SK-N-SH (cell line): ENCODE measurements at regions not wholly inside any gene's neighbourhood (a gene's known extent, or its start where the extent isn't known, plus 50 kb on each side); places are given as distances from the start of the nearest gene placed in this dataset.

Experiments used
- CTCF ChIA-PET: fragments of 300-600, 350-600 bp; formaldehyde crosslinking; extraction: SDS; loops from one replicate; lab custom pipeline; 2021; lab: Yijun Ruan, JAX
- POLR2A ChIA-PET: fragments of 350-600 bp; sonication (Branson Sonifier 250); formaldehyde crosslinking; extraction: SDS; loops from one replicate; lab custom pipeline; 2020; ENCODE audit warnings: antibody characterized with exemption, inconsistent platforms; lab: Yijun Ruan, JAX
- DNase-seq: peaks from one replicate; pipeline ENCODE4 v3.0.0; 2012
- H2AFZ ChIP-seq: fragments of 200-600 bp; sonication (generic); 2 replicates; pipeline ENCODE4 v1.8.1; 2016; ENCODE audit warnings: antibody characterized with exemption, mild to moderate bottlenecking, low read depth
- H3F3A ChIP-seq: fragments of 200-600 bp; sonication (generic); replicated peaks from 2 replicates; pipeline ENCODE3; 2016; ENCODE audit warnings: antibody characterized with exemption, mild to moderate bottlenecking; ENCODE audit not compliant: insufficient read depth
- H3K27ac ChIP-seq, 2 experiments: fragments of 200-500 bp in 1 of 2; fragments of 200-600 bp in 1 of 2; sonication (Bioruptor generic) in 1 of 2; sonication (generic), shearing (Covaris generic) in 1 of 2; 2 replicates each; pipeline versions ENCODE4 v1.5.1 to v1.6.1; 2014 to 2016; ENCODE audit warnings: low read depth in 2 of 2, inconsistent platforms in 1 of 2, low read length in 1 of 2, mild to moderate bottlenecking in 1 of 2, mixed read lengths in 1 of 2
- H3K27me3 ChIP-seq: fragments of 200-600 bp; sonication (generic), shearing (Covaris generic); 2 replicates; pipeline ENCODE4 v1.6.1; 2016; ENCODE audit warnings: mixed run types; ENCODE audit not compliant: insufficient read depth
- H3K36me3 ChIP-seq, 2 experiments: fragments of 200-500 bp in 1 of 2; fragments of 200-600 bp in 1 of 2; sonication (Bioruptor generic) in 1 of 2; sonication (generic) in 1 of 2; replicated peaks in 1 of 2; 2 replicates each; pipeline versions ENCODE3 to v1.5.1; 2014 to 2016; ENCODE audit warnings: low read length in 1 of 2, mild to moderate bottlenecking in 1 of 2; ENCODE audit not compliant: insufficient read depth in 2 of 2, control insufficient read depth in 1 of 2
- H3K4me1 ChIP-seq, 2 experiments: fragments of 200-500 bp in 1 of 2; fragments of 200-600 bp in 1 of 2; sonication (Bioruptor generic) in 1 of 2; sonication (generic), shearing (Covaris generic) in 1 of 2; 2 replicates each; pipeline versions ENCODE4 v1.5.1 to v1.6.1; 2014 to 2016; ENCODE audit warnings: low read depth in 1 of 2, low read length in 1 of 2, mixed run types in 1 of 2; ENCODE audit not compliant: insufficient read depth in 2 of 2, control insufficient read depth in 1 of 2
- H3K4me2 ChIP-seq: fragments of 200-600 bp; sonication (generic), shearing (Covaris generic); 2 replicates; pipeline ENCODE4 v1.6.1; 2017; ENCODE audit warnings: mixed run types
- H3K4me3 ChIP-seq, 2 experiments: fragments of 200-500 bp in 1 of 2; fragments of 200-600 bp in 1 of 2; sonication (Bioruptor generic) in 1 of 2; sonication (generic), shearing (Covaris generic) in 1 of 2; 2 replicates each; pipeline versions ENCODE4 v1.5.1 to v1.8.1; 2014 to 2016; ENCODE audit warnings: low read depth in 2 of 2, inconsistent platforms in 1 of 2, low read length in 1 of 2, mild to moderate bottlenecking in 1 of 2, mixed read lengths in 1 of 2, moderate library complexity in 1 of 2
- H3K79me2 ChIP-seq: fragments of 200-600 bp; sonication (generic); 2 replicates; pipeline ENCODE4 v1.8.1; 2017; ENCODE audit warnings: mild to moderate bottlenecking; ENCODE audit not compliant: insufficient read depth
- H3K9ac ChIP-seq: fragments of 200-600 bp; sonication (generic); 2 replicates; pipeline ENCODE4 v1.6.1; 2017; ENCODE audit warnings: mixed run types
- H3K9me2 ChIP-seq: fragments of 200-600 bp; sonication (generic); 2 replicates; pipeline ENCODE4 v1.6.1; 2017; ENCODE audit warnings: mixed run types
- H3K9me3 ChIP-seq: fragments of 200-600 bp; sonication (generic); 2 replicates; pipeline ENCODE4 v1.6.1; 2017; ENCODE audit warnings: mixed run types, mild to moderate bottlenecking, moderate library complexity
- H4K20me1 ChIP-seq: fragments of 200-600 bp; sonication (generic); 2 replicates; pipeline ENCODE4 v1.6.1; 2017; ENCODE audit warnings: mild to moderate bottlenecking, mixed run types; ENCODE audit not compliant: insufficient read depth
- CHD2 ChIP-seq: fragments of 150-350 bp; IDR thresholded peaks from 2 replicates; pipeline ENCODE4 v1.6.1; 2018; ENCODE audit warnings: low read length; ENCODE audit not compliant: partially characterized antibody
- EP300 ChIP-seq, 2 experiments: IDR thresholded peaks; 2 replicates each; pipeline versions ENCODE4 v1.4.0 to v1.6.1; 2012; ENCODE audit warnings: borderline replicate concordance in 1 of 2, low read depth in 1 of 2, low read length in 1 of 2
- EZH2phosphoT487 ChIP-seq: fragments of 200-600 bp; sonication (generic); IDR thresholded peaks from 2 replicates; pipeline ENCODE4 v1.6.1; 2017; ENCODE audit warnings: low read depth, mixed run types, mild to moderate bottlenecking, antibody characterized with exemption, moderate library complexity, borderline replicate concordance
- FOSL2 ChIP-seq: IDR thresholded peaks from 2 replicates; pipeline ENCODE4 v1.4.0; 2012; ENCODE audit warnings: low read depth, mild to moderate bottlenecking, moderate library complexity, borderline replicate concordance
- FOXJ3 ChIP-seq: sonication (generic); formaldehyde crosslinking; IDR thresholded peaks from 2 replicates; pipeline ENCODE4 v1.5.1; 2020; ENCODE audit warnings: mild to moderate bottlenecking, missing genetic modification reagents
- GABPA ChIP-seq: IDR thresholded peaks from 2 replicates; pipeline ENCODE4 v1.4.0; 2012; ENCODE audit warnings: low read depth, mild to moderate bottlenecking
- GATA2 ChIP-seq: sonication (generic); formaldehyde crosslinking; IDR thresholded peaks from 2 replicates; pipeline ENCODE4 v1.5.0; 2020; ENCODE audit warnings: mild to moderate bottlenecking, missing genetic modification reagents
- JUND ChIP-seq: IDR thresholded peaks from 2 replicates; pipeline ENCODE4 v1.4.0; 2012
- MEF2A ChIP-seq: IDR thresholded peaks from 2 replicates; pipeline ENCODE4 v1.4.0; 2012; ENCODE audit warnings: low read depth, borderline replicate concordance
- NRF1 ChIP-seq: IDR thresholded peaks from 2 replicates; pipeline ENCODE4 v1.6.1; 2012; ENCODE audit warnings: low read depth, mild to moderate bottlenecking, low read length
- RCOR1 ChIP-seq: fragments of 150-350 bp; IDR thresholded peaks from 2 replicates; pipeline ENCODE4 v1.6.1; 2017; ENCODE audit warnings: antibody characterized with exemption, low read length
- REST ChIP-seq: IDR thresholded peaks from 2 replicates; pipeline ENCODE4 v1.6.1; 2012; ENCODE audit warnings: mild to moderate bottlenecking, low read depth, low read length, moderate library complexity
- SMC3 ChIP-seq: IDR thresholded peaks from 2 replicates; pipeline ENCODE4 v1.6.1; 2012; ENCODE audit warnings: low read depth, low read length, improper control_type of control experiment
- WGBS: methylation state at CpG from one replicate; pipeline ENCODE4 v1.1.6; 2017; ENCODE audit warnings: low lambda C conversion rate; 5-methylcytosine and 5-hydroxymethylcytosine counted together
- TF ChIP-seq, protein P1 (sequence below): fragments of 200-600 bp; sonication (generic); IDR thresholded peaks from 2 replicates; pipeline ENCODE4 v1.6.1; 2017; ENCODE audit warnings: antibody characterized with exemption, mild to moderate bottlenecking, moderate library complexity
- TF ChIP-seq, protein P2 (sequence below): IDR thresholded peaks from 2 replicates; pipeline ENCODE4 v1.4.0; 2012; ENCODE audit warnings: low read depth, borderline replicate concordance
- TF ChIP-seq, protein P3 (sequence below): fragments of 150-350 bp; IDR thresholded peaks from 2 replicates; pipeline ENCODE4 v1.6.1; 2016; ENCODE audit warnings: mild to moderate bottlenecking, low read depth, low read length
- TF ChIP-seq, protein P4 (sequence below): IDR thresholded peaks from 2 replicates; pipeline ENCODE4; 2012

- ChIA-PET POLR2A (no interaction called here), CTCF (no interaction called here)
- no peak for DNase-seq
- Histone ChIP-seq H3K36me3 (no peaks in the 10 kb centered on the region), H3K27me3 (no peaks in the 10 kb centered on the region), H3K9me3 (no peaks in the 10 kb centered on the region), H3K4me3 (no peak overlapping the region), H3F3A (no peaks in the 10 kb centered on the region), H2AFZ (no peak overlapping the region), H3K4me1 (no peaks in the 10 kb centered on the region; a peak in 1 of 4 replicates), H3K79me2 (no peaks in the 10 kb centered on the region), H3K27ac (no peak overlapping the region), H4K20me1 (no peaks in the 10 kb centered on the region), H3K4me2 (no peak overlapping the region), H3K9ac (no peak overlapping the region), H3K9me2 (no peaks in the 10 kb centered on the region)
- 43% methylated on average over 4 of the region's 4 CpGs for WGBS
- no peak for TF ChIP-seq NRF1
- TF ChIP-seq MEF2A = no peak
These were observed 2033.8 kb upstream of the WWC1 start for GRCh38 chr5:166257661-166258060.

DNA sequence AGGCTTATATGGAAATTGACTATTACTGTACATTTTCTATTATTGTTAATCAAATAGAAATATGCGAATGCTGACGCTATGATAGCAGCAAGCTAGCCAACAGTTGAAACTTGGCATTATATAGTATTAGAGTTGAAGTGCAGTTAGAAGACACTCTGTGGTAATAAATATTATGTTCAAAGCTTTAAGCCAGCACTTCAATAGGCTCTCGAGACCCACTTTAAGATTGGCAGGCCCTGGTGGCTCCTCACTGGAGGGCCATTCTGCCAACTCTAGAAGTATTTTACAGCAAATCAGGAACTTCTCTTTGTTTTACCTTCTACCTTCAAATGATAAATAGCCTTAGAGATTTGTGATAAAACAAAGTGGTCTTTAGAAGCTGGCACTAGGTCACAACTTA, 2029.0 kb upstream of the WWC1 start:
- Histone ChIP-seq H3K9me2 (no peaks in the 10 kb centered on the region), H3K36me3 (no peaks in the 10 kb centered on the region), H3K4me2 (no peak overlapping the region), H3K79me2 (no peaks in the 10 kb centered on the region), H3K4me1 (no peaks in the 10 kb centered on the region), H3K9ac (no peak overlapping the region), H3K4me3 (no peak overlapping the region), H4K20me1 (no peaks in the 10 kb centered on the region), H3K27me3 (no peaks in the 10 kb centered on the region), H2AFZ (no peak overlapping the region), H3K9me3 (no peaks in the 10 kb centered on the region), H3K27ac (no peak overlapping the region), H3F3A (no peaks in the 10 kb centered on the region)
- TF ChIP-seq JUND = no peak
- TF ChIP-seq MEF2A = no peak
- no peak for TF ChIP-seq CHD2
- TF ChIP-seq GABPA = no peak
- no peak for TF ChIP-seq REST
- TF ChIP-seq, protein P1, sequence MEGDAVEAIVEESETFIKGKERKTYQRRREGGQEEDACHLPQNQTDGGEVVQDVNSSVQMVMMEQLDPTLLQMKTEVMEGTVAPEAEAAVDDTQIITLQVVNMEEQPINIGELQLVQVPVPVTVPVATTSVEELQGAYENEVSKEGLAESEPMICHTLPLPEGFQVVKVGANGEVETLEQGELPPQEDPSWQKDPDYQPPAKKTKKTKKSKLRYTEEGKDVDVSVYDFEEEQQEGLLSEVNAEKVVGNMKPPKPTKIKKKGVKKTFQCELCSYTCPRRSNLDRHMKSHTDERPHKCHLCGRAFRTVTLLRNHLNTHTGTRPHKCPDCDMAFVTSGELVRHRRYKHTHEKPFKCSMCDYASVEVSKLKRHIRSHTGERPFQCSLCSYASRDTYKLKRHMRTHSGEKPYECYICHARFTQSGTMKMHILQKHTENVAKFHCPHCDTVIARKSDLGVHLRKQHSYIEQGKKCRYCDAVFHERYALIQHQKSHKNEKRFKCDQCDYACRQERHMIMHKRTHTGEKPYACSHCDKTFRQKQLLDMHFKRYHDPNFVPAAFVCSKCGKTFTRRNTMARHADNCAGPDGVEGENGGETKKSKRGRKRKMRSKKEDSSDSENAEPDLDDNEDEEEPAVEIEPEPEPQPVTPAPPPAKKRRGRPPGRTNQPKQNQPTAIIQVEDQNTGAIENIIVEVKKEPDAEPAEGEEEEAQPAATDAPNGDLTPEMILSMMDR = no peak
- no peak for TF ChIP-seq FOSL2
- no peak for TF ChIP-seq EP300 (IDR thresholded peaks at IDR 0.05; ENCODE audit: borderline replicate concordance in 1 of 2, low read depth in 1 of 2, low read length in 1 of 2)
- no peak for TF ChIP-seq FOXJ3 (CRISPR knock-in tag)
- no peak for TF ChIP-seq SMC3
- TF ChIP-seq, protein P2, sequence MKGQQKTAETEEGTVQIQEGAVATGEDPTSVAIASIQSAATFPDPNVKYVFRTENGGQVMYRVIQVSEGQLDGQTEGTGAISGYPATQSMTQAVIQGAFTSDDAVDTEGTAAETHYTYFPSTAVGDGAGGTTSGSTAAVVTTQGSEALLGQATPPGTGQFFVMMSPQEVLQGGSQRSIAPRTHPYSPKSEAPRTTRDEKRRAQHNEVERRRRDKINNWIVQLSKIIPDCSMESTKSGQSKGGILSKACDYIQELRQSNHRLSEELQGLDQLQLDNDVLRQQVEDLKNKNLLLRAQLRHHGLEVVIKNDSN = no peak
- TF ChIP-seq, protein P3, sequence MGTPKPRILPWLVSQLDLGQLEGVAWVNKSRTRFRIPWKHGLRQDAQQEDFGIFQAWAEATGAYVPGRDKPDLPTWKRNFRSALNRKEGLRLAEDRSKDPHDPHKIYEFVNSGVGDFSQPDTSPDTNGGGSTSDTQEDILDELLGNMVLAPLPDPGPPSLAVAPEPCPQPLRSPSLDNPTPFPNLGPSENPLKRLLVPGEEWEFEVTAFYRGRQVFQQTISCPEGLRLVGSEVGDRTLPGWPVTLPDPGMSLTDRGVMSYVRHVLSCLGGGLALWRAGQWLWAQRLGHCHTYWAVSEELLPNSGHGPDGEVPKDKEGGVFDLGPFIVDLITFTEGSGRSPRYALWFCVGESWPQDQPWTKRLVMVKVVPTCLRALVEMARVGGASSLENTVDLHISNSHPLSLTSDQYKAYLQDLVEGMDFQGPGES = no peak
- no peak for TF ChIP-seq GATA2 (CRISPR knock-in tag)
- TF ChIP-seq RCOR1 = no peak
- no peak for TF ChIP-seq EZH2phosphoT487
- TF ChIP-seq, protein P4, sequence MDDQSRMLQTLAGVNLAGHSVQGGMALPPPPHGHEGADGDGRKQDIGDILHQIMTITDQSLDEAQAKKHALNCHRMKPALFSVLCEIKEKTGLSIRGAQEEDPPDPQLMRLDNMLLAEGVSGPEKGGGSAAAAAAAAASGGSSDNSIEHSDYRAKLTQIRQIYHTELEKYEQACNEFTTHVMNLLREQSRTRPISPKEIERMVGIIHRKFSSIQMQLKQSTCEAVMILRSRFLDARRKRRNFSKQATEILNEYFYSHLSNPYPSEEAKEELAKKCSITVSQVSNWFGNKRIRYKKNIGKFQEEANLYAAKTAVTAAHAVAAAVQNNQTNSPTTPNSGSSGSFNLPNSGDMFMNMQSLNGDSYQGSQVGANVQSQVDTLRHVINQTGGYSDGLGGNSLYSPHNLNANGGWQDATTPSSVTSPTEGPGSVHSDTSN = no peak
- POLR2A ChIA-PET = no interaction called here
- CTCF ChIA-PET = interaction anchor here (0.9 to 1.5 kb wide), 2 partner anchors 9 to 17 kb away, joined by 4 to 5 read pairs; no protein-coding TSS in a partner anchor
- WGBS = 58% methylated on average over 3 of the region's 3 CpGs
- no peak for DNase-seq
